Fibroblast of lung (primary cell): ENCODE measurements at regions not wholly inside any gene's neighbourhood (a gene's known extent, or its start where the extent isn't known, plus 50 kb on each side); places are given as distances from the start of the nearest gene placed in this dataset.
"Not testable (repeated sequence)": the region's sequence is repeated elsewhere in the genome, so short reads cannot be mapped to it uniquely, and the experiment has no call there.

Experiments used
- DNase-seq, 2 donors: peaks; one replicate each; pipeline versions ENCODE4 v3.0.0 to v3.0.0-alpha.2; 2010; ENCODE audit warnings: low read depth in 2 of 2
- H2AFZ ChIP-seq: 2 replicates; pipeline ENCODE4 v1.5.1; 2012; ENCODE audit warnings: low read length, control low read depth, inconsistent platforms
- H3K27ac ChIP-seq: 2 replicates; pipeline ENCODE4 v1.5.1; 2011; ENCODE audit warnings: low read length, control low read depth; ENCODE audit not compliant: insufficient read depth
- H3K27me3 ChIP-seq: 2 replicates; pipeline ENCODE4 v1.5.1; 2011; ENCODE audit warnings: mild to moderate bottlenecking, low read length; ENCODE audit not compliant: control insufficient read depth, insufficient read depth
- H3K36me3 ChIP-seq: 2 replicates; pipeline ENCODE4 v1.5.1; 2011; ENCODE audit warnings: low read length; ENCODE audit not compliant: control insufficient read depth, insufficient read depth
- H3K4me1 ChIP-seq: 2 replicates; pipeline ENCODE4 v1.5.1; 2011; ENCODE audit warnings: low read length; ENCODE audit not compliant: control insufficient read depth, insufficient read depth; ENCODE audit errors: extremely low read depth
- H3K4me2 ChIP-seq: 2 replicates; pipeline ENCODE4 v1.5.1; 2011; ENCODE audit warnings: low read length, control low read depth; ENCODE audit not compliant: insufficient read depth; ENCODE audit errors: extremely low read depth
- H3K4me3 ChIP-seq, 4 experiments: fragments of 200-600 bp in 1 of 4; sonication (generic) in 1 of 4; replicated peaks in 1 of 4; 2 replicates each; pipeline ENCODE4 v1.5.1; 2011 to 2016; ENCODE audit warnings: low read length in 4 of 4, low read depth in 3 of 4, mild to moderate bottlenecking in 3 of 4, control low read depth in 2 of 4, inconsistent platforms in 1 of 4, mixed read lengths in 1 of 4; ENCODE audit not compliant: insufficient read depth in 1 of 4; ENCODE audit errors: control extremely low read depth in 1 of 4
- H3K79me2 ChIP-seq: 2 replicates; pipeline ENCODE4 v1.5.1; 2012; ENCODE audit warnings: mild to moderate bottlenecking, low read length, inconsistent platforms; ENCODE audit not compliant: control insufficient read depth, insufficient read depth
- H3K9ac ChIP-seq: 2 replicates; pipeline ENCODE4 v1.5.1; 2011; ENCODE audit warnings: mild to moderate bottlenecking, low read length, control low read depth; ENCODE audit not compliant: insufficient read depth
- H3K9me3 ChIP-seq: 2 replicates; pipeline ENCODE4 v1.5.1; 2012; ENCODE audit warnings: low read depth, low read length; ENCODE audit not compliant: control insufficient read depth, insufficient read depth
- H4K20me1 ChIP-seq: 2 replicates; pipeline ENCODE4 v1.5.1; 2011; ENCODE audit warnings: low read length; ENCODE audit not compliant: control insufficient read depth, insufficient read depth; ENCODE audit errors: extremely low read depth
- CTCF ChIP-seq, 2 donors: IDR thresholded peaks in 1 of 2; conservative IDR thresholded peaks in 1 of 2; 1 replicate in 1 of 2; 2 replicates in 1 of 2; pipeline ENCODE4 v1.5.1; 2011 to 2012; ENCODE audit warnings: low read length in 2 of 2, control low read depth in 1 of 2, inconsistent platforms in 1 of 2, low read depth in 1 of 2, mild to moderate bottlenecking in 1 of 2

GRCh38 chr11:71638801-71639519 is 56.3 kb upstream of the KRTAP5-11 start:
- not testable (repeated sequence) for H3K36me3 ChIP-seq, H3K27ac ChIP-seq, H3K27me3 ChIP-seq, H3K4me1 ChIP-seq, H3K9me3 ChIP-seq, H3K9ac ChIP-seq, H2AFZ ChIP-seq, H3K4me3 ChIP-seq, H4K20me1 ChIP-seq, H3K79me2 ChIP-seq
- DNase-seq = peak; percentile 3 to 19
- peak; percentile 31 to 38 for TF ChIP-seq CTCF (conservative IDR thresholded peaks at IDR 0.05 in 1 of 2, IDR thresholded peaks at IDR 0.05 in 1 of 2; ENCODE audit: low read depth in 1 of 2, low read length in 2 of 2)
- H3K4me2 ChIP-seq = peak overlapping the region; percentile 59

DNA sequence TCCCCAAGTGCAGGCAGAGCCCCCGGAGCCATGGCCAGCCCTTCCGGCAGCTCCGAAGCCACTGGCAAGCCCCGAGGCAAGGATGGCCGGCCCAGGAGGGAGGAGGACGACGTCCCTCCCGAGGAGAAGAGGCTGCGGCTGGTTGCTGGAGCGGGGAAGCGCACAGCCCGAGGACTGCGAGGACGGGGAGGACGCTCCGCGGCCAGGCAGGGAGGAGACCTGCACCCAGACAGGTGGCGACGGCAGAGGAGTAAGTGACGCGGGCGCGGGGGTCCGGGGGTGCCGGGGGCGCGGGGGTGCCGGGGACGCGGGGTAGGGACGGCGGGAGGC is 56.8 kb upstream of the KRTAP5-11 start:
- not testable (repeated sequence) for H3K27me3 ChIP-seq, H3K4me1 ChIP-seq, H3K4me3 ChIP-seq, H3K79me2 ChIP-seq, H3K27ac ChIP-seq, H3K9ac ChIP-seq, H2AFZ ChIP-seq, H3K36me3 ChIP-seq, H3K9me3 ChIP-seq, H4K20me1 ChIP-seq
- DNase-seq = peak; percentile 3 to 6
- H3K4me2 ChIP-seq = peak overlapping the region; percentile 59

DNA sequence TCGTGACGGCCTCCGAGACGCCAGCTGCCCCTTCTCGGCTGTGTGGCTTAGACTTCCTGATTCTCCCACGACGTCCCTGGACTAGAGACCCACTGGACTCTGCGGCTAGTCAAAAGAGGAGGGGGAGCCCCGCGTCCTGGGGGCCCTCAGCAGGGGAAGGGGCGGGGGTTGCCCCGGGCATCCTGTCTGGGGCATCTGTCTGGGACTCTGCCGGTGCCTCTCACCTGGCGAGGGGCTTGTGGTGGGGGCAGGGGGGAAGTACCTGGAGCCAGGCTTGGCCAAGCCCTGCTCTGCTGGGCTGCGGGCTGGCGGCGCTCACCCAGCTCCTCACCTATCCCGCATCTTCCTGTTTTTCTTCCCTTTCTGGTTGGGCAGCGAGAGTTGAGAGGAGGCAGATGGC is 57.2 kb upstream of the KRTAP5-11 start:
- not testable (repeated sequence) for H3K4me2 ChIP-seq, DNase-seq

DNA sequence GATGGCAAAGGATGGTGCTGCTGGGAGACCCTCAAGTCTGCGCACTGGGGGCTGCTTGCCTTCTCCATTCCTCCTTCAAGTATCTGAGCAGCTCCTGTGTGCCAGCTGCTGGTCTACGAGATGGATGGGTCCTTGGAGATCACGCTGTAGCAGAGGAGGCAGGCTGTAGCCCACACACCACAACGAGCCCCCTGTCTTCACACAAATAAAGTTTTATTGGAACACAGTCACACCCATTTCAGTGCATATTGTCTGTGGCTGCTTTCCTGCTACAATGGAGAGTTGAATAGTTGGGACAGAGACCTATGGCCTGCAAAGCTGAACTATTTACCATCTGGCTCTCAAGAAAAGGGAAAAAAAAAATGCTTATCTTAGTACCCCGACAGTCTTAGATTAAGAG is 64.4 kb upstream of the KRTAP5-11 start:
- not testable (repeated sequence) for H3K9me3 ChIP-seq, H3K9ac ChIP-seq, H3K4me3 ChIP-seq, H3K27ac ChIP-seq, H2AFZ ChIP-seq, H4K20me1 ChIP-seq, H3K4me2 ChIP-seq, H3K4me1 ChIP-seq, H3K27me3 ChIP-seq, H3K79me2 ChIP-seq, DNase-seq, H3K36me3 ChIP-seq

More for the DNA sequence above, 57.2 kb upstream of the KRTAP5-11 start:
- H3K36me3 ChIP-seq, H3K4me3 ChIP-seq, H3K4me1 ChIP-seq, H3K27me3 ChIP-seq, H3K9me3 ChIP-seq, H2AFZ ChIP-seq, H3K9ac ChIP-seq, H3K27ac ChIP-seq, H3K79me2 ChIP-seq, H4K20me1 ChIP-seq: not testable (repeated sequence)

- not testable (repeated sequence) for H3K27ac ChIP-seq, H3K36me3 ChIP-seq, H4K20me1 ChIP-seq, H3K4me2 ChIP-seq, H3K4me1 ChIP-seq, DNase-seq, H2AFZ ChIP-seq, H3K79me2 ChIP-seq, H3K9me3 ChIP-seq, H3K4me3 ChIP-seq, H3K27me3 ChIP-seq, H3K9ac ChIP-seq
These were observed 70.3 kb upstream of the KRTAP5-11 start for GRCh38 chr11:71652998-71653397.

GRCh38 chr11:71654423-71654822 is 71.7 kb upstream of the KRTAP5-11 start:
- not testable (repeated sequence) for H3K27ac ChIP-seq, H4K20me1 ChIP-seq, H3K9me3 ChIP-seq, H2AFZ ChIP-seq, DNase-seq, H3K4me3 ChIP-seq, H3K36me3 ChIP-seq, H3K79me2 ChIP-seq, H3K9ac ChIP-seq, H3K27me3 ChIP-seq, H3K4me2 ChIP-seq, H3K4me1 ChIP-seq
